ENCODE measurements at regions not wholly inside any gene's neighbourhood (a gene's known extent, or its start where the extent isn't known, plus 50 kb on each side); places are given as distances from the start of the nearest gene placed in this dataset.

GRCh38 chr1:38341694-38342093 is 295.1 kb upstream of the POU3F1 start:
- TF ChIP-seq CTCF (IDR thresholded peaks at IDR 0.05) = no peak
- TF ChIP-seq POLR2AphosphoS5 (IDR thresholded peaks at IDR 0.05; ENCODE audit: insufficient read depth in 1 of 2, low read depth in 1 of 2) = no peak
- TF ChIP-seq POLR2A (IDR thresholded peaks at IDR 0.05) = no peak
- peak in 1 of 2 donors; percentile 20 for DNase-seq (ENCODE audit: extremely low spot score in 2 of 2)
- H3K4me3 ChIP-seq = no peak overlapping the region
- no peaks in the 10 kb centered on the region for H3K4me1 ChIP-seq
- H3K9me3 ChIP-seq = no peaks in the 10 kb centered on the region
- intact Hi-C loops (cut with DNase I) = no loop called here
- H3K27me3 ChIP-seq = no peaks in the 10 kb centered on the region
- no peaks in the 10 kb centered on the region for H3K36me3 ChIP-seq
- no peak overlapping the region for H3K27ac ChIP-seq

DNA sequence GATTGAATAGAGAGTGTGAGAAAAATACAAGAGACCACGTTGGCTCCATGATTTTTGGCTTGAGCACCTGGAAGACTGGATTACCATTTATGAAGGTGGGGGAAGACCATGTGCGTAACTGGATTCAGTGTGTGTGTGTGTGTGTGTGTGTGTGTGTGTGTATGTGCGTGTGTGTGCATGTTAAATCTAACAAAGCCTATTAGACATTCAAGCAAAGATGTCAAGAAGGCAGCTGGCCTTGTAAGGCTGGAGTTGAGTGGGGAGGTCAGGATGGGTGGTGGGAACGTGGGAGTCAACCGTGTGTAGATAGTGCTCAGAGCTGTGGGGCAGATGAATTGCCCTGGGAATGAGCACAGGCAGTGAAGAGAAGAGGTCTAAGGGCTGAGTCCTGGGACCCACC is 293.8 kb upstream of the POU3F1 start:
- peak in 1 of 2 donors; percentile 54 for DNase-seq (ENCODE audit: extremely low spot score in 2 of 2)
- Histone ChIP-seq H3K27ac (no peak overlapping the region), H3K4me3 (no peak overlapping the region), H3K27me3 (no peaks in the 10 kb centered on the region), H3K4me1 (no peaks in the 10 kb centered on the region), H3K36me3 (no peaks in the 10 kb centered on the region), H3K9me3 (no peaks in the 10 kb centered on the region)
- intact Hi-C loops (cut with DNase I) = no loop called here
- TF ChIP-seq CTCF (IDR thresholded peaks at IDR 0.05) = no peak
- TF ChIP-seq POLR2AphosphoS5 (IDR thresholded peaks at IDR 0.05; ENCODE audit: insufficient read depth in 1 of 2, low read depth in 1 of 2) = no peak
- no peak for TF ChIP-seq POLR2A (IDR thresholded peaks at IDR 0.05)

GRCh38 chr1:38337711-38338110 is 291.1 kb upstream of the POU3F1 start:
- no peaks in the 10 kb centered on the region for H3K4me1 ChIP-seq
- peak; percentile 31 to 67 for DNase-seq (ENCODE audit: extremely low spot score in 2 of 2)

DNA sequence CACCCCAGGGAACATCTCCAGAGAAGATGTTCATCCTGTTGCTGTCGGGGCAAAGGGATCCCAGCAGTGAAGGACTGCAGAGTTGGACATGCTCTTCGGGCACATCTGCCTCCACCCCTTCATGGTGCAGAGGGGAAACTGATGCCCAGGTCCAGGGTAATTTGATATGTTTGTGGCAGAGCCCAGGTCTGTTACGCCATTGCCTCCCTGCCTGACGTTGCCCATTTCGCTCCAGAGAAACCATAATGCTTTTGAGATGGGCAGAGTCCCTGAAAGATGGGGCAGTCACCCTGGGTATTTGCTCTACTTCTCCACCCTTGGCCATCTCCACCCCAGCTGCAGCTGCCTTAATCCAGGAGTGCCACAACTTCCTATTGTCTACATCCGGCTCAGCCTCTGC is 290.4 kb upstream of the POU3F1 start:
- intact Hi-C loops (cut with DNase I) = no loop called here
- Histone ChIP-seq H3K36me3 (no peaks in the 10 kb centered on the region), H3K4me3 (no peak overlapping the region), H3K4me1 (no peaks in the 10 kb centered on the region), H3K27ac (no peak overlapping the region), H3K9me3 (no peaks in the 10 kb centered on the region), H3K27me3 (no peaks in the 10 kb centered on the region)
- DNase-seq (ENCODE audit: extremely low spot score in 2 of 2) = peak; percentile 37 to 60
- no peak for TF ChIP-seq POLR2A (IDR thresholded peaks at IDR 0.05)
- TF ChIP-seq CTCF (IDR thresholded peaks at IDR 0.05) = no peak
- TF ChIP-seq POLR2AphosphoS5 (IDR thresholded peaks at IDR 0.05; ENCODE audit: insufficient read depth in 1 of 2, low read depth in 1 of 2) = no peak

More at GRCh38 chr1:38337711-38338110, 291.1 kb upstream of the POU3F1 start:
- Histone ChIP-seq H3K4me3 (no peak overlapping the region), H3K27me3 (no peaks in the 10 kb centered on the region), H3K9me3 (no peaks in the 10 kb centered on the region), H3K27ac (no peak overlapping the region), H3K36me3 (no peaks in the 10 kb centered on the region)
- intact Hi-C loops (cut with DNase I) = no loop called here
- TF ChIP-seq POLR2A (IDR thresholded peaks at IDR 0.05) (no peak), CTCF (IDR thresholded peaks at IDR 0.05) (no peak), POLR2AphosphoS5 (IDR thresholded peaks at IDR 0.05; ENCODE audit: insufficient read depth in 1 of 2, low read depth in 1 of 2) (no peak)

DNA sequence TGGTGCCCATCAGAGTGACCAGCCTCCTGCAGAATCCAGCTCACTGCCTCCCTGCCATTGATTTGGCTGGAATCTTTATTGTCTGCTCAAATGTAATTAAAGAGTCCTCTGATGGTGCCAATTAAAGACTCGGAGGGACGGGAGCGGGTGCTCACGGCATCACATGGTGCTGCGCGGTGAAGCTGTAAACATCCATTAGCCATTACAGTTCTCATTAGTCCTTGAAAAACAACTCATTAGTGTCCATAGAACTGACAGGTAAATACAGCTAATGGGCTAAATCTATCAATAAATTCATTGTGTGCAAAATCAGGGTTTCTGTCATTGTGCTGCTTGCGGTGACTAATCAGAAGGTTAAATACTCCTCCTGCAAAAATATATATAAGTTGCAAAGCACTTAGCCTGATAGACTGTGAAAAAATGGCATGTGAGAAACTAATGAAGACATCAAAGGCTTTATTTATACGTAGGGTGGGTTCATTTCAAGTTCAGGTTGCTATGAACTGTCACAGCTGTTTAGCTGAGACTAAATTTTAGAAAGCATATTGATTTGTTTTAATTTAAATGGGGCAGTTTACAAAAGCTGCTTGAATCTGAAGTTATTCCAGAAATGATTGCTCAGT is 289.8 kb upstream of the POU3F1 start:
- Histone ChIP-seq H3K4me1 (no peaks in the 10 kb centered on the region), H3K27me3 (no peaks in the 10 kb centered on the region), H3K4me3 (no peak overlapping the region), H3K9me3 (no peaks in the 10 kb centered on the region), H3K36me3 (no peaks in the 10 kb centered on the region), H3K27ac (no peak overlapping the region)
- TF ChIP-seq CTCF (IDR thresholded peaks at IDR 0.05) (no peak), POLR2A (IDR thresholded peaks at IDR 0.05) (no peak), POLR2AphosphoS5 (IDR thresholded peaks at IDR 0.05; ENCODE audit: insufficient read depth in 1 of 2, low read depth in 1 of 2) (no peak)
- DNase-seq (ENCODE audit: extremely low spot score in 2 of 2) = no peak
- intact Hi-C loops (cut with DNase I) = no loop called here

All from vagina (tissue), 2 donors.